ENCODE measurements at regions not wholly inside any gene's neighbourhood (a gene's known extent, or its start where the extent isn't known, plus 50 kb on each side); places are given as distances from the start of the nearest gene placed in this dataset.

GRCh38 chr2:239710953-239711861, 310.4 kb upstream of the HDAC4 start:
- no peak overlapping the region for H3K27ac Mint-ChIP-seq
- H3K4me1 Mint-ChIP-seq, result no peaks in the 10 kb centered on the region
- no peaks in the 10 kb centered on the region for H3K36me3 Mint-ChIP-seq (ENCODE audit: low read depth)
- no peak overlapping the region for H3K4me3 Mint-ChIP-seq
- DNase-seq (no peak), ATAC-seq (no peak)
- peaks cover 4% of the 10 kb centered on the region for H3K27me3 Mint-ChIP-seq
- no peaks in the 10 kb centered on the region for H3K9me3 ChIP-seq (ENCODE audit: control insufficient read depth, low read length, poor library complexity, severe bottlenecking)

GRCh38 chr2:239706367-239706766, 305.5 kb upstream of the HDAC4 start:
- no peaks in the 10 kb centered on the region for H3K4me1 Mint-ChIP-seq
- ATAC-seq, result no peak
- no peak overlapping the region for H3K27ac Mint-ChIP-seq
- H3K36me3 Mint-ChIP-seq (ENCODE audit: low read depth), result peaks cover 2% of the 10 kb centered on the region
- peaks cover 25% of the 10 kb centered on the region for H3K27me3 Mint-ChIP-seq
- no peak for DNase-seq
- H3K9me3 ChIP-seq (ENCODE audit: control insufficient read depth, low read length, poor library complexity, severe bottlenecking), result no peaks in the 10 kb centered on the region
- no peak overlapping the region for H3K4me3 Mint-ChIP-seq

- peaks cover 20% of the 10 kb centered on the region for H3K27me3 Mint-ChIP-seq
- no peak overlapping the region for H3K4me3 Mint-ChIP-seq
- ATAC-seq (no peak), DNase-seq (no peak)
- H3K4me1 Mint-ChIP-seq, result no peaks in the 10 kb centered on the region
- no peaks in the 10 kb centered on the region for H3K9me3 ChIP-seq (ENCODE audit: control insufficient read depth, low read length, poor library complexity, severe bottlenecking)
- H3K36me3 Mint-ChIP-seq (ENCODE audit: low read depth), result peaks cover 2% of the 10 kb centered on the region
- no peak overlapping the region for H3K27ac Mint-ChIP-seq
These were observed 303.9 kb upstream of the HDAC4 start for GRCh38 chr2:239704737-239705136.

GRCh38 chr2:239703834-239704233, 303.0 kb upstream of the HDAC4 start:
- no peak overlapping the region for H3K4me3 Mint-ChIP-seq
- ATAC-seq, result no peak
- no peaks in the 10 kb centered on the region for H3K4me1 Mint-ChIP-seq
- peaks cover 2% of the 10 kb centered on the region for H3K36me3 Mint-ChIP-seq (ENCODE audit: low read depth)
- H3K27ac Mint-ChIP-seq, result no peak overlapping the region
- DNase-seq, result no peak
- no peaks in the 10 kb centered on the region for H3K9me3 ChIP-seq (ENCODE audit: control insufficient read depth, low read length, poor library complexity, severe bottlenecking)
- peaks cover 20% of the 10 kb centered on the region for H3K27me3 Mint-ChIP-seq

- ATAC-seq (no peak), DNase-seq (no peak)
- H3K9me3 ChIP-seq (ENCODE audit: control insufficient read depth, low read length, poor library complexity, severe bottlenecking), result no peaks in the 10 kb centered on the region
- H3K27ac Mint-ChIP-seq, result no peak overlapping the region
- no peak overlapping the region for H3K4me3 Mint-ChIP-seq
- peaks cover 20% of the 10 kb centered on the region for H3K27me3 Mint-ChIP-seq
- peaks cover 2% of the 10 kb centered on the region for H3K36me3 Mint-ChIP-seq (ENCODE audit: low read depth)
- no peaks in the 10 kb centered on the region for H3K4me1 Mint-ChIP-seq
These were observed 300.0 kb upstream of the HDAC4 start for GRCh38 chr2:239700686-239701345.

GRCh38 chr2:239697399-239698164, 296.8 kb upstream of the HDAC4 start:
- H3K9me3 ChIP-seq (ENCODE audit: control insufficient read depth, low read length, poor library complexity, severe bottlenecking), result no peaks in the 10 kb centered on the region
- no peak overlapping the region for H3K27ac Mint-ChIP-seq
- no peak overlapping the region for H3K4me3 Mint-ChIP-seq
- H3K36me3 Mint-ChIP-seq (ENCODE audit: low read depth), result no peaks in the 10 kb centered on the region
- no peaks in the 10 kb centered on the region for H3K4me1 Mint-ChIP-seq
- H3K27me3 Mint-ChIP-seq, result peaks cover 6% of the 10 kb centered on the region
- no peak for DNase-seq
- ATAC-seq, result no peak

GRCh38 chr2:239696559-239697207, 295.9 kb upstream of the HDAC4 start:
- no peak for ATAC-seq
- H3K4me1 Mint-ChIP-seq, result no peaks in the 10 kb centered on the region
- H3K4me3 Mint-ChIP-seq, result no peak overlapping the region
- H3K9me3 ChIP-seq (ENCODE audit: control insufficient read depth, low read length, poor library complexity, severe bottlenecking), result no peaks in the 10 kb centered on the region
- no peak for DNase-seq
- H3K27me3 Mint-ChIP-seq, result no peaks in the 10 kb centered on the region
- no peaks in the 10 kb centered on the region for H3K36me3 Mint-ChIP-seq (ENCODE audit: low read depth)
- no peak overlapping the region for H3K27ac Mint-ChIP-seq

GRCh38 chr2:239695728-239696240, 295.0 kb upstream of the HDAC4 start:
- Mint-ChIP-seq H3K27me3 (no peaks in the 10 kb centered on the region), H3K4me3 (peak overlapping the region; percentile 12), H3K4me1 (no peaks in the 10 kb centered on the region), H3K36me3 (ENCODE audit: low read depth) (no peaks in the 10 kb centered on the region), H3K27ac (no peak overlapping the region)
- DNase-seq (no peak), ATAC-seq (no peak)
- H3K9me3 ChIP-seq (ENCODE audit: control insufficient read depth, low read length, poor library complexity, severe bottlenecking), result no peaks in the 10 kb centered on the region

- Mint-ChIP-seq H3K27me3 (no peaks in the 10 kb centered on the region), H3K4me1 (no peaks in the 10 kb centered on the region), H3K4me3 (no peak overlapping the region), H3K27ac (no peak overlapping the region), H3K36me3 (ENCODE audit: low read depth) (no peaks in the 10 kb centered on the region)
- H3K9me3 ChIP-seq (ENCODE audit: control insufficient read depth, low read length, poor library complexity, severe bottlenecking), result no peaks in the 10 kb centered on the region
- ATAC-seq (no peak), DNase-seq (no peak)
These were observed 294.4 kb upstream of the HDAC4 start for GRCh38 chr2:239695106-239695727.

- Mint-ChIP-seq H3K4me1 (no peaks in the 10 kb centered on the region), H3K36me3 (ENCODE audit: low read depth) (no peaks in the 10 kb centered on the region), H3K4me3 (no peak overlapping the region), H3K27ac (no peak overlapping the region), H3K27me3 (no peaks in the 10 kb centered on the region)
- DNase-seq (no peak), ATAC-seq (no peak)
- no peaks in the 10 kb centered on the region for H3K9me3 ChIP-seq (ENCODE audit: control insufficient read depth, low read length, poor library complexity, severe bottlenecking)
These were observed 293.7 kb upstream of the HDAC4 start for GRCh38 chr2:239694487-239694886.

- Mint-ChIP-seq H3K4me3 (no peak overlapping the region), H3K4me1 (no peaks in the 10 kb centered on the region), H3K36me3 (ENCODE audit: low read depth) (no peaks in the 10 kb centered on the region), H3K27me3 (peaks cover under 1% of the 10 kb centered on the region), H3K27ac (no peak overlapping the region)
- H3K9me3 ChIP-seq (ENCODE audit: control insufficient read depth, low read length, poor library complexity, severe bottlenecking), result no peaks in the 10 kb centered on the region
- ATAC-seq, result no peak
- DNase-seq, result no peak
These were observed 293.1 kb upstream of the HDAC4 start for GRCh38 chr2:239693761-239694415.

GRCh38 chr2:239693330-239693729, 292.5 kb upstream of the HDAC4 start:
- H3K4me1 Mint-ChIP-seq, result no peaks in the 10 kb centered on the region
- H3K27me3 Mint-ChIP-seq, result peaks cover 6% of the 10 kb centered on the region
- DNase-seq (no peak), ATAC-seq (no peak)
- no peak overlapping the region for H3K27ac Mint-ChIP-seq
- no peaks in the 10 kb centered on the region for H3K36me3 Mint-ChIP-seq (ENCODE audit: low read depth)
- no peak overlapping the region for H3K4me3 Mint-ChIP-seq
- no peaks in the 10 kb centered on the region for H3K9me3 ChIP-seq (ENCODE audit: control insufficient read depth, low read length, poor library complexity, severe bottlenecking)

Data from T-helper 17 cell (primary cell).